ENCODE measurements at regions not wholly inside any gene's neighbourhood (a gene's known extent, or its start where the extent isn't known, plus 50 kb on each side); places are given as distances from the start of the nearest gene placed in this dataset.
"Not testable (repeated sequence)": the region's sequence is repeated elsewhere in the genome, so short reads cannot be mapped to it uniquely, and the experiment has no call there.

- no peaks in the 10 kb centered on the region for H3K4me1 ChIP-seq
- intact Hi-C loops (cut with DNase I): no loop called here
- no peaks in the 10 kb centered on the region for H3K27me3 ChIP-seq
- no peaks in the 10 kb centered on the region for H3K9me3 ChIP-seq
- TF ChIP-seq CTCF (IDR thresholded peaks at IDR 0.05): no peak
- no peak for TF ChIP-seq POLR2AphosphoS5 (IDR thresholded peaks at IDR 0.05; ENCODE audit: insufficient read depth in 1 of 2, low read depth in 1 of 2)
- no peak for TF ChIP-seq POLR2A (IDR thresholded peaks at IDR 0.05)
- no peak overlapping the region for H3K27ac ChIP-seq
- no peaks in the 10 kb centered on the region for H3K36me3 ChIP-seq
- no peak overlapping the region for H3K4me3 ChIP-seq
- DNase-seq (ENCODE audit: extremely low spot score in 2 of 2): no peak
Measured at GRCh38 chr4:132694775-132695174, 454.3 kb upstream of the PCDH10 start.

- H3K9me3 ChIP-seq; H3K4me1 ChIP-seq; H3K4me3 ChIP-seq; H3K27me3 ChIP-seq; DNase-seq (ENCODE audit: extremely low spot score in 2 of 2); H3K27ac ChIP-seq; H3K36me3 ChIP-seq; intact Hi-C loops (cut with DNase I): not testable (repeated sequence)
Measured at GRCh38 chr4:132697505-132697904, 451.6 kb upstream of the PCDH10 start.

GRCh38 chr4:132707955-132708354 is 441.1 kb upstream of the PCDH10 start:
- intact Hi-C loops (cut with DNase I): no loop called here
- Histone ChIP-seq H3K27ac (no peak overlapping the region), H3K27me3 (no peaks in the 10 kb centered on the region), H3K4me1 (no peaks in the 10 kb centered on the region), H3K4me3 (no peak overlapping the region), H3K9me3 (no peaks in the 10 kb centered on the region), H3K36me3 (no peaks in the 10 kb centered on the region)
- no peak for DNase-seq (ENCODE audit: extremely low spot score in 2 of 2)
- no peak for TF ChIP-seq POLR2A (IDR thresholded peaks at IDR 0.05)
- no peak for TF ChIP-seq POLR2AphosphoS5 (IDR thresholded peaks at IDR 0.05; ENCODE audit: insufficient read depth in 1 of 2, low read depth in 1 of 2)
- no peak for TF ChIP-seq CTCF (IDR thresholded peaks at IDR 0.05)

GRCh38 chr4:132709056-132709455 is 440.0 kb upstream of the PCDH10 start:
- intact Hi-C loops (cut with DNase I): no loop called here
- Histone ChIP-seq H3K4me3 (no peak overlapping the region), H3K9me3 (no peaks in the 10 kb centered on the region), H3K4me1 (no peaks in the 10 kb centered on the region), H3K36me3 (no peaks in the 10 kb centered on the region), H3K27me3 (no peaks in the 10 kb centered on the region), H3K27ac (no peak overlapping the region)
- no peak for DNase-seq (ENCODE audit: extremely low spot score in 2 of 2)
- no peak for TF ChIP-seq POLR2A (IDR thresholded peaks at IDR 0.05)
- TF ChIP-seq CTCF (IDR thresholded peaks at IDR 0.05): no peak
- TF ChIP-seq POLR2AphosphoS5 (IDR thresholded peaks at IDR 0.05; ENCODE audit: insufficient read depth in 1 of 2, low read depth in 1 of 2): no peak

GRCh38 chr4:132710971-132711370 is 438.1 kb upstream of the PCDH10 start:
- Histone ChIP-seq H3K4me3 (no peak overlapping the region), H3K4me1 (no peaks in the 10 kb centered on the region), H3K27me3 (no peaks in the 10 kb centered on the region)

More at GRCh38 chr4:132710971-132711370, 438.1 kb upstream of the PCDH10 start:
- H3K36me3 ChIP-seq: no peaks in the 10 kb centered on the region
- no peak for DNase-seq (ENCODE audit: extremely low spot score in 2 of 2)
- TF ChIP-seq POLR2AphosphoS5 (IDR thresholded peaks at IDR 0.05; ENCODE audit: insufficient read depth in 1 of 2, low read depth in 1 of 2) (no peak), POLR2A (IDR thresholded peaks at IDR 0.05) (no peak), CTCF (IDR thresholded peaks at IDR 0.05) (no peak)
- no peak overlapping the region for H3K27ac ChIP-seq
- intact Hi-C loops (cut with DNase I): no loop called here
- no peaks in the 10 kb centered on the region for H3K9me3 ChIP-seq
